CD4-positive, alpha-beta T cell (primary cell): ENCODE measurements at regions not wholly inside any gene's neighbourhood (a gene's known extent, or its start where the extent isn't known, plus 50 kb on each side); places are given as distances from the start of the nearest gene placed in this dataset.

Experiments used
- ATAC-seq: fragments of 200-7000 bp; cut with Tn5 transposase; one replicate; pipeline ENCODE4 v1.10.0; 2022; ENCODE audit warnings: mild to moderate bottlenecking; ENCODE audit not compliant: poor library complexity
- CTCF ChIA-PET: fragments of 350-600 bp; sonication (Branson Sonifier 250); formaldehyde crosslinking; loops from one replicate; lab custom pipeline; 2021; ENCODE audit warnings: antibody characterized with exemption, inconsistent platforms; lab: Charles Lee
- POLR2A ChIA-PET: fragments of 350-600 bp; sonication (Branson Sonifier 250); formaldehyde crosslinking; loops from one replicate; lab custom pipeline; 2021; ENCODE audit warnings: antibody characterized with exemption, inconsistent platforms; lab: Charles Lee
- DNase-seq, 14 experiments: peaks; one replicate each; pipeline ENCODE4 v3.0.0-alpha.2; 2013 to 2020; ENCODE audit warnings: mixed read lengths in 2 of 14
- H3K27ac ChIP-seq, 2 donors: one replicate each; pipeline versions ENCODE4 v1.5.1 to v1.7.0; 2013; ENCODE audit warnings: low read length in 2 of 2, low read depth in 1 of 2, mild to moderate bottlenecking in 1 of 2
- H3K27me3 ChIP-seq, 2 experiments: 1 replicate in 1 of 2; 2 replicates in 1 of 2; pipeline versions ENCODE4 v1.6.1 to v1.7.0; 2013; ENCODE audit warnings: low read length in 2 of 2, control low read depth in 1 of 2, mild to moderate bottlenecking in 1 of 2, moderate library complexity in 1 of 2; ENCODE audit not compliant: insufficient read depth in 2 of 2, control insufficient read depth in 1 of 2
- H3K36me3 ChIP-seq: one replicate; pipeline ENCODE4 v1.6.1; 2013; ENCODE audit warnings: low read length, control low read depth; ENCODE audit not compliant: insufficient read depth
- H3K4me1 ChIP-seq: one replicate; pipeline ENCODE4 v1.6.1; 2013; ENCODE audit warnings: low read length, control low read depth; ENCODE audit not compliant: insufficient read depth
- H3K4me3 ChIP-seq: one replicate; pipeline ENCODE4 v1.5.1; 2013; ENCODE audit warnings: mild to moderate bottlenecking, low read length, moderate library complexity
- H3K9me3 ChIP-seq, 2 experiments: 1 replicate in 1 of 2; 2 replicates in 1 of 2; pipeline versions ENCODE4 v1.6.1 to v1.7.0; 2013; ENCODE audit warnings: low read length in 2 of 2, mild to moderate bottlenecking in 2 of 2, control low read depth in 1 of 2, moderate library complexity in 1 of 2; ENCODE audit not compliant: control insufficient read depth in 1 of 2, insufficient read depth in 1 of 2
- H3K27ac Mint-ChIP-seq: one replicate; pipeline ENCODE4 v1.8.0; 2020; ENCODE audit warnings: mixed read lengths
- H3K27me3 Mint-ChIP-seq: one replicate; pipeline ENCODE4 v1.8.0; 2021; ENCODE audit warnings: mixed read lengths
- H3K36me3 Mint-ChIP-seq: one replicate; pipeline ENCODE4 v1.8.0; 2021; ENCODE audit warnings: low read depth, mixed read lengths
- H3K4me1 Mint-ChIP-seq: one replicate; pipeline ENCODE4 v1.8.0; 2021; ENCODE audit warnings: low read depth, mixed read lengths
- H3K4me3 Mint-ChIP-seq: one replicate; pipeline ENCODE4 v1.8.0; 2020; ENCODE audit warnings: mild to moderate bottlenecking, mixed read lengths
- H3K9me3 Mint-ChIP-seq: one replicate; pipeline ENCODE4 v1.8.0; 2020; ENCODE audit warnings: mixed read lengths
- intact Hi-C, 2 experiments: fragments of 100-400 bp; cut with DNase I in 1 of 2; cut with micrococcal nuclease in 1 of 2; formaldehyde crosslinking; loops; one replicate each; pipeline versions ENCODE4 v1.15.1 to v1.9.0; 2023 to 2025; cut with DNase I, micrococcal nuclease
- TF ChIP-seq, protein P1 (sequence below): fragments of 200-600 bp; IDR thresholded peaks from one replicate; pipeline ENCODE4 v1.8.0; 2022; ENCODE audit warnings: antibody characterized with exemption, mild to moderate bottlenecking

DNA sequence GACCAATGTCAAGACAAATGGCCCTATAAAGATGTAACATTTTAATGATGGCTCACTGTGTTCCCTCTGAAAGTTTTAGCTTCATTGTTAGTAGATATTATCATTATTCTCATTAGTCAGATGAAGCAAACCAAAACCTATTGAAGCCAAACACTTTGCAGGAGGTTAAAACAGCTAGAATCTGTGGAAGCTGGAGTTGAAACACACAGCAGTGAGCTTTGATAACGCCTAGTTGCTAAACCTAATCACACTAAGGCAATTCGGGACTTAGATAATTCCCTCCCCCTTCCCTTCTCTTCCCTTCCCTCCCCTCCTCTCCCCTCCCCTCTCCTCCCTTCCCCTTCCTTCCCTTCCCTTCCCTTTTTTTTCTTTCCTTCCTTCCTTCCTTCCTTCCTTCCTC, 165.7 kb downstream of the TRIB2 start:
- no peaks in the 10 kb centered on the region for H3K4me1 ChIP-seq
- Mint-ChIP-seq H3K36me3 (no peaks in the 10 kb centered on the region), H3K27ac (no peak overlapping the region), H3K4me3 (no peak overlapping the region), H3K4me1 (no peaks in the 10 kb centered on the region), H3K9me3 (no peaks in the 10 kb centered on the region), H3K27me3 (no peaks in the 10 kb centered on the region)
- ChIA-PET CTCF (no interaction called here), POLR2A (no interaction called here)
- H3K36me3 ChIP-seq, result no peaks in the 10 kb centered on the region
- H3K4me3 ChIP-seq, result no peak overlapping the region
- no peak overlapping the region for H3K27ac ChIP-seq
- TF ChIP-seq, protein P1, sequence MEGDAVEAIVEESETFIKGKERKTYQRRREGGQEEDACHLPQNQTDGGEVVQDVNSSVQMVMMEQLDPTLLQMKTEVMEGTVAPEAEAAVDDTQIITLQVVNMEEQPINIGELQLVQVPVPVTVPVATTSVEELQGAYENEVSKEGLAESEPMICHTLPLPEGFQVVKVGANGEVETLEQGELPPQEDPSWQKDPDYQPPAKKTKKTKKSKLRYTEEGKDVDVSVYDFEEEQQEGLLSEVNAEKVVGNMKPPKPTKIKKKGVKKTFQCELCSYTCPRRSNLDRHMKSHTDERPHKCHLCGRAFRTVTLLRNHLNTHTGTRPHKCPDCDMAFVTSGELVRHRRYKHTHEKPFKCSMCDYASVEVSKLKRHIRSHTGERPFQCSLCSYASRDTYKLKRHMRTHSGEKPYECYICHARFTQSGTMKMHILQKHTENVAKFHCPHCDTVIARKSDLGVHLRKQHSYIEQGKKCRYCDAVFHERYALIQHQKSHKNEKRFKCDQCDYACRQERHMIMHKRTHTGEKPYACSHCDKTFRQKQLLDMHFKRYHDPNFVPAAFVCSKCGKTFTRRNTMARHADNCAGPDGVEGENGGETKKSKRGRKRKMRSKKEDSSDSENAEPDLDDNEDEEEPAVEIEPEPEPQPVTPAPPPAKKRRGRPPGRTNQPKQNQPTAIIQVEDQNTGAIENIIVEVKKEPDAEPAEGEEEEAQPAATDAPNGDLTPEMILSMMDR, result no peak
- DNase-seq, result no peak
- H3K27me3 ChIP-seq, result no peaks in the 10 kb centered on the region
- H3K9me3 ChIP-seq, result no peaks in the 10 kb centered on the region
- ATAC-seq, result no peak
- intact Hi-C loops, result no loop called here

DNA sequence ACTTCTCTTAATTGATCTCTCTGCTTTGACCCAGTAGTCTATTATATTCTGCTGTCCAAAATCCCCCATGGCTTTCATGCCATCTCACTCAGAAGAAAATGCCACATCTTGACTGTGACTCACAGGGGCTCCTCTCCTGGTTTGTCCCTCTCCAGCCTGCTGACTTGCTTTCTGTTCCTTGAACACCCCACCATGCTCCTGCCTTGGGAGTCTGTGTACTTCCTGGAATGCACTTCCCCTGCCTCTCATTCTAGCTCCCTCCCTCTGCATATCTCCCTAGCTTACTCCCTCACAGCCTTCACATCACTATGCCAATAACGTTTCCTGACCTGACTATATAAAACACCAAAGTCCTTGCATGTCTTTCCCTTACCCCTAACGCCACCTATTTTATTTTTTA, 167.2 kb downstream of the TRIB2 start:
- Histone ChIP-seq H3K4me3 (no peak overlapping the region), H3K27me3 (no peaks in the 10 kb centered on the region), H3K27ac (no peak overlapping the region), H3K36me3 (no peaks in the 10 kb centered on the region), H3K4me1 (no peaks in the 10 kb centered on the region), H3K9me3 (no peaks in the 10 kb centered on the region)
- POLR2A ChIA-PET, result no interaction called here
- intact Hi-C loops, result no loop called here
- Mint-ChIP-seq H3K27me3 (no peaks in the 10 kb centered on the region), H3K4me3 (no peak overlapping the region), H3K4me1 (no peaks in the 10 kb centered on the region), H3K27ac (no peak overlapping the region), H3K9me3 (no peaks in the 10 kb centered on the region), H3K36me3 (no peaks in the 10 kb centered on the region)
- no peak for ATAC-seq
- DNase-seq, result no peak
- CTCF ChIA-PET, result interaction anchor here (1.7 kb wide), 1 partner anchor 16 kb away, joined by 3 read pairs; no protein-coding TSS in a partner anchor
- TF ChIP-seq, protein P1, result no peak

DNA sequence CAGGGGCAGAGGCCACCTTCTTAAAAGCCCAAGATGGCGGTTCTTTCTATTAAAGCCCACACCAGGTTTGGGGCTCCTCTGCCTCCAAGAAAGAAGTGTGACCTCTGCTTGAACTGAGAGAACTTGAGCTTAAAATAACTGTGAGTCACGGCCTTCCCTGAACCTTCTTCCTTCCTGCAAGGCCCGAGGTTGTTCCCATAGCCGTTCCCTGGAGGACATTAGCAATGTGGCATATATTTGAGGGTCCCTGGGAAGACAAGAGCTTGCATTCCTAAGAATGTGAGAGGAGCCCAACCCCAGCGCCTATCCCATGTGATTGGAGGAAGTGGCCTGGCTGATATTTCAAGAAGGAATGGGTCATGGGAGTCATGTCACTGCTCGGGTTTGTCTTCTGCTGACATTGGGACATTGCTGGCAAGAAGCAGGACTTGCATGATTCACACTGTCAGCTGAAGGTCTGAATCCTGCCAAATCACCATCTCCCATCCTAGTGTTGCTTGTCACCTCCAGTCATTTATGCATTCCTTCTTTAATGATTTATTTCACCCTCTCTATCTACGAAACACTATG, 168.1 kb downstream of the TRIB2 start:
- H3K4me3 Mint-ChIP-seq, result no peak overlapping the region
- H3K4me3 ChIP-seq, result no peak overlapping the region
- H3K9me3 ChIP-seq, result no peaks in the 10 kb centered on the region
- H3K27ac ChIP-seq, result no peak overlapping the region
- CTCF ChIA-PET, result interaction anchor here (1.7 kb wide), 1 partner anchor 17 kb away, joined by 3 read pairs; no protein-coding TSS in a partner anchor
- H3K27me3 Mint-ChIP-seq, result no peaks in the 10 kb centered on the region
- no peaks in the 10 kb centered on the region for H3K4me1 Mint-ChIP-seq
- intact Hi-C loops, result no loop called here
- ATAC-seq, result no peak
- no peaks in the 10 kb centered on the region for H3K27me3 ChIP-seq
- no peaks in the 10 kb centered on the region for H3K36me3 ChIP-seq
- no peak overlapping the region for H3K27ac Mint-ChIP-seq
- POLR2A ChIA-PET, result no interaction called here
- no peaks in the 10 kb centered on the region for H3K9me3 Mint-ChIP-seq
- no peak for DNase-seq
- no peaks in the 10 kb centered on the region for H3K36me3 Mint-ChIP-seq
- no peaks in the 10 kb centered on the region for H3K4me1 ChIP-seq
- TF ChIP-seq, protein P1, result no peak
